GM19328 (cell line): ENCODE measurements at regions not wholly inside any gene's neighbourhood (a gene's known extent, or its start where the extent isn't known, plus 50 kb on each side); places are given as distances from the start of the nearest gene placed in this dataset.

ENCODE experiments used
- ATAC-seq: cut with Tn5 transposase; IDR thresholded peaks from one replicate; pipeline ENCODE4 v1.9.1; 2021; ENCODE audit warnings: mild to moderate bottlenecking, moderate library complexity; ENCODE audit not compliant: unreplicated experiment

DNA sequence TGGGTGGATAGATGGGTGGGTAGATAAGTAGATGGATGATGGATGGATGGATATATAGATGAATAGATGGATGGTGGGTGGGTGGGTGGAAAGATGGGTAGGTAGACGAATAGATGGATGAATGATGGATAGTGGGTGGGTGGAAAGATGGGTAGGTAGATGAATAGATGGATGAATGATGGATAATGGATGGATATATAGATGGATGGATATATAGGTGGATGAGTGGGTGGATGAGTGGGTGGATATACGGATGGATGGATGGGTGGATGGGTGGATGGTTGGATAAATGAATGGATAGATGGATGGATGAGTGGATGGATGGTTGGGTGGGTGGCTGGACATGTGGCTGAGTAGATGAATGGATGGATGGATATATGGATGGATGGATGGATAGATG lies 53.1 kb upstream of the THY1 start:
- no peak for ATAC-seq

DNA sequence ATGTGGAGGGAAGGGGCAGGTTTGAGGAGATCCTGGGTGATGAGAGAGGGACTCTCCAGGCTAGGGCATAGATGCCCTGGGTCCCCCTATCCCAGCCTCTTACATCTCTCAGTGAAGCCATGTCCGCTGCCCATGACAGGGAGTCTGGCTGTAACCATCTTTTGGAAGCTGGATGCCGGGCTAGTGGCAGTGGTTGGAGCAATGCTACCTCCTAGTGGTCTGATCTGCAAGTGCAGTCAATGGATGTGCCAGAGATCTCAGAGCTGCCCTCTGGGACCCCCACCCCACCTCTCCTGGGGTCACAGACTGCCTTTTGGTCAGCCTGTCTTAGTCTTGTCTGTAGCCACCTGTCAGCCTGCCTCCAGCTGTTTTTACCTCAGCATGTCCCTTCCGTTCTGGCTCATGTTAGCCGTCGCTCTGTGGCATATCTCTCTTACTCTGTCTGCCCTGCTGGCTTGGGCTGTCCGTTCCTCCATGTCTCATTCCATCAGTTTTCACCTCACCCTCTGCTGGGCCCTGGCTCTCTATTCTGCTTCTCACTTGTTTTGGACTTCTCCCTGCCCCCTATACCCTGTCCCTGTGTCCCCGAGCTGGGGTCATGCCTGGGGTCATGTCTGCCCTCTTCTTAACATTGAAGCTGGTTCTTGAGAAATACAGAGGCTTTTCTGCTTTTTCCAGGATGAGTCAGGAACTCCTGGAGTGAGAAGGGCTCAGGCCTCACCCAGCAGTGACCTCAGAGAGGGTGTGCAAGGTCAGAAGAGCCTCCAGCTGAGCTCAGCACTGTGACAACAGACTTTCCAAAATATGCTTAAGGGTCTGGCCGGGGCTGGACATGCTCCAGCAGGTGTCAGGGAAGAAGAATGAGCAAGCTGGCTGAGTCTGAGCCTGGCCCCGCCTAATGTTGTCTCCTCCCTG lies 52.0 kb upstream of the THY1 start:
- no peak for ATAC-seq

- ATAC-seq, result no peak
Measured at GRCh38 chr11:119473901-119474681, 51.1 kb upstream of the THY1 start.

DNA sequence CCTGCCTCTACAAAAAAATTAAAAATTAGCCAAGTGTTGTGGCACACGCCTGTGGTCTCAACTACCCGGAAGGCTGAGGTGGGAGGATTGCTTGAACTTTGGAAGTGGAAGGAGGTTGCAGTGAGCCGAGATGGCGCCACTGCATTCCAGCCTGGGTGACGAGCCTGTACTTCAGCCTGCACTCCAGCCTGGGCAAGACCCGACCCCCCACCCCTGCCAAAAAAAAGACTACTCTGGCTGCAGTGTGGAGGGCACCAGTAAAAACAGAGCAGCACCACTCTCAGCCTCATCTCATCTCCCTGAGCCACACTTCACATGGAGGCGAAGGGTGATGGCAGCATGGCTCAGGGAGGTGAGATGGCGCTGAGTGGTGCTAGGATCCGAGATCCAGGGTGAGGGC lies 50.3 kb upstream of the THY1 start:
- no peak for ATAC-seq

GRCh38 chr11:119472856-119473222 lies 49.9 kb upstream of the THY1 start:
- no peak for ATAC-seq
